ENCODE measurements at regions not wholly inside any gene's neighbourhood (a gene's known extent, or its start where the extent isn't known, plus 50 kb on each side); places are given as distances from the start of the nearest gene placed in this dataset.

DNA sequence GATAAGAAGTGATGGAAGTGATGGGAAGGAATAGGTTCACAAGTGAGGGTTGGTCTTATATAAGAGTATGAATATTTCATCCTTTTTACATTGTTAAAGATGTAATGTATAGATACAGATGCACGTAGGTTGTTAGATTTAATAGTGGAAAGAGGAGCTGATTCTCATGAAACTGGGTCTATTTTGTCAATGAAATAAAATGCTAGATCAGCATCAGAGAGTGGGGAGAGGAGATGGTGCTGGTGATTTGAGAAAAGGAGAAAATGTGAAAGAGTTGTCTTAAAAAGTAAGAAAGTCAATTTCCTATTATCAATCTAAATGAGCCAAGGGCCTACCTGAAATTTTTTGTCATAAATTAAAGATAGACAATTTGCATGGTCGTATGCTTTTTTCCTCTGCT is 82.8 kb upstream of the FYN start:
- Histone ChIP-seq H3K27me3 (replicated peaks; ENCODE audit: control insufficient read depth, insufficient read depth, low read length, poor library complexity, severe bottlenecking) (no peaks in the 10 kb centered on the region), H3K4me3 (ENCODE audit: insufficient read depth, low read depth, low read length, poor library complexity, severe bottlenecking) (no peak overlapping the region), H3K27ac (ENCODE audit: insufficient read depth, low read length, poor library complexity, severe bottlenecking) (no peak overlapping the region), H3K36me3 (ENCODE audit: control insufficient read depth, insufficient read depth, low read length) (no peaks in the 10 kb centered on the region), H3K9me3 (ENCODE audit: control insufficient read depth, low read length) (no peaks in the 10 kb centered on the region), H3K4me1 (ENCODE audit: control insufficient read depth, insufficient read depth, low read length, poor library complexity, severe bottlenecking) (no peaks in the 10 kb centered on the region)
- DNase-seq: no peak

GRCh38 chr6:111957623-111958315 is 84.5 kb upstream of the FYN start:
- DNase-seq: no peak
- no peaks in the 10 kb centered on the region for H3K36me3 ChIP-seq (ENCODE audit: control insufficient read depth, insufficient read depth, low read length)

DNA sequence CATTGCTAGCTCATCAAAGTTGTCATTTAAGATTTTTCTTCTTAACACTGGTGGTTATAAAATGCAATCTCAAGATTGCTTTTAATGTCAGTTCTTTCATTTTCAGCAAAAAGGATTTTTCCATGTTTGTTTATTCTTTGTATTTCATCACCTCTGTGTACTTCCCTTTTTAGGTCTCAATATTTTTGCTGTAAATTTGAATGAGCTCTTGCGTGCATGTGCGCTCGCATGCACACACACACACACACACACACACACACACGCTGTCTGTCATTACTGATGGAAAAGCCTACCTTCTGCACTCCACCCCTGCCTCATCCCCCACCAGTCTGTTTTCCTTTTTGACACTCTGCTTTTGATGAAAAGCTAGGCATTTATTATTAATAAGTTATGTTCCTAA is 85.3 kb upstream of the FYN start:
- Histone ChIP-seq H3K27ac (ENCODE audit: insufficient read depth, low read length, poor library complexity, severe bottlenecking) (no peak overlapping the region), H3K9me3 (ENCODE audit: control insufficient read depth, low read length) (no peaks in the 10 kb centered on the region), H3K36me3 (ENCODE audit: control insufficient read depth, insufficient read depth, low read length) (no peaks in the 10 kb centered on the region), H3K4me1 (ENCODE audit: control insufficient read depth, insufficient read depth, low read length, poor library complexity, severe bottlenecking) (no peaks in the 10 kb centered on the region), H3K4me3 (ENCODE audit: insufficient read depth, low read depth, low read length, poor library complexity, severe bottlenecking) (no peak overlapping the region), H3K27me3 (replicated peaks; ENCODE audit: control insufficient read depth, insufficient read depth, low read length, poor library complexity, severe bottlenecking) (no peaks in the 10 kb centered on the region)
- DNase-seq: no peak

More at GRCh38 chr6:111957623-111958315, 84.5 kb upstream of the FYN start:
- Histone ChIP-seq H3K27ac (ENCODE audit: insufficient read depth, low read length, poor library complexity, severe bottlenecking) (no peak overlapping the region), H3K4me1 (ENCODE audit: control insufficient read depth, insufficient read depth, low read length, poor library complexity, severe bottlenecking) (no peaks in the 10 kb centered on the region), H3K9me3 (ENCODE audit: control insufficient read depth, low read length) (no peaks in the 10 kb centered on the region), H3K4me3 (ENCODE audit: insufficient read depth, low read depth, low read length, poor library complexity, severe bottlenecking) (no peak overlapping the region), H3K27me3 (replicated peaks; ENCODE audit: control insufficient read depth, insufficient read depth, low read length, poor library complexity, severe bottlenecking) (no peaks in the 10 kb centered on the region)

DNA sequence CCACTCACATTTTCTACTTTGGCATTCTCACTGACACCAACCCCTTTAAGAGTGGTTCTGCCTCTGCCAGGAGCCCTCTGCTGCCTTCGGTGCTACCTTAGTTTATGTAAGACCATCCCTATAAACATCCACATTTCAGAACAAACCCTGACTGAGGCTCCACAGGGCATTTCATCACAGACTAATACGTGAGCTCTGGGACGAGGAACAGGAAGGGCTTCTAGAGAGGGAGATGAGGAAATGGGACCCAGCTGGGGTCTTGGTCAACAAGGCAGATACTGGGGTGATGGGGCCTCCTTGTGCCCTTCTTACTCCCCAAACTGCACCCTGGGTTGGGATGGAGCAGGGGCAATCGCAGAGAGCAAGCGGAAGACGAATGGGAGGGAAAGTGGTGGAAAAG is 86.5 kb upstream of the FYN start:
- DNase-seq: no peak
- H3K4me1 ChIP-seq (ENCODE audit: control insufficient read depth, insufficient read depth, low read length, poor library complexity, severe bottlenecking): no peaks in the 10 kb centered on the region
- H3K27ac ChIP-seq (ENCODE audit: insufficient read depth, low read length, poor library complexity, severe bottlenecking): no peak overlapping the region
- H3K36me3 ChIP-seq (ENCODE audit: control insufficient read depth, insufficient read depth, low read length): no peaks in the 10 kb centered on the region
- no peaks in the 10 kb centered on the region for H3K27me3 ChIP-seq (replicated peaks; ENCODE audit: control insufficient read depth, insufficient read depth, low read length, poor library complexity, severe bottlenecking)
- no peak overlapping the region for H3K4me3 ChIP-seq (ENCODE audit: insufficient read depth, low read depth, low read length, poor library complexity, severe bottlenecking)
- H3K9me3 ChIP-seq (ENCODE audit: control insufficient read depth, low read length): no peaks in the 10 kb centered on the region

DNA sequence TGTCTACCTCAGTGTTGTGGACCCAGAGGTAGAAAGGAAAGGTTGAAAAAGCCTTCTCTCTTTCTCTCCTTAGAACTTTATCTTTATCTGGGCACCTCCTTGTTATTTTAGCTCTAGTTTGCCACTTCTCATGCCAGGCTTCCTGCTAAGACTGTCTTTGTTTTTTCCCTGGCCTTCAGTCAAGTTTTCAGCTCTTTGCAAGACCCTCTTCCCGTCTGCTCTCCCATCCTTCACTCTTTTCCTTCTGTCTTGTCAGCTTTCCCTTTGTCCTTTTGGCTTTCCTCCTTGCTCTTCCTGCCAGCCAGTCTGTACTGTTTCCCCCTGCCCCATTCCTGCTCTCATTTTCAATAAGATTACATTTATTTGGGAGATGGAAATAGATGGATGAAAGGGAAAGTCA is 86.8 kb upstream of the CCN6 start:
- H3K4me3 ChIP-seq (ENCODE audit: insufficient read depth, low read depth, low read length, poor library complexity, severe bottlenecking): no peak overlapping the region
- no peaks in the 10 kb centered on the region for H3K27me3 ChIP-seq (replicated peaks; ENCODE audit: control insufficient read depth, insufficient read depth, low read length, poor library complexity, severe bottlenecking)
- no peaks in the 10 kb centered on the region for H3K36me3 ChIP-seq (ENCODE audit: control insufficient read depth, insufficient read depth, low read length)
- H3K4me1 ChIP-seq (ENCODE audit: control insufficient read depth, insufficient read depth, low read length, poor library complexity, severe bottlenecking): no peaks in the 10 kb centered on the region
- no peak for DNase-seq
- H3K9me3 ChIP-seq (ENCODE audit: control insufficient read depth, low read length): no peaks in the 10 kb centered on the region
- no peak overlapping the region for H3K27ac ChIP-seq (ENCODE audit: insufficient read depth, low read length, poor library complexity, severe bottlenecking)

GRCh38 chr6:111970426-111970825 is 83.5 kb upstream of the CCN6 start:
- no peaks in the 10 kb centered on the region for H3K27me3 ChIP-seq (replicated peaks; ENCODE audit: control insufficient read depth, insufficient read depth, low read length, poor library complexity, severe bottlenecking)
- H3K4me1 ChIP-seq (ENCODE audit: control insufficient read depth, insufficient read depth, low read length, poor library complexity, severe bottlenecking): peaks cover 17% of the 10 kb centered on the region
- H3K27ac ChIP-seq (ENCODE audit: insufficient read depth, low read length, poor library complexity, severe bottlenecking): no peak overlapping the region
- no peaks in the 10 kb centered on the region for H3K9me3 ChIP-seq (ENCODE audit: control insufficient read depth, low read length)
- H3K36me3 ChIP-seq (ENCODE audit: control insufficient read depth, insufficient read depth, low read length): no peaks in the 10 kb centered on the region
- no peak for DNase-seq
- H3K4me3 ChIP-seq (ENCODE audit: insufficient read depth, low read depth, low read length, poor library complexity, severe bottlenecking): no peak overlapping the region

DNA sequence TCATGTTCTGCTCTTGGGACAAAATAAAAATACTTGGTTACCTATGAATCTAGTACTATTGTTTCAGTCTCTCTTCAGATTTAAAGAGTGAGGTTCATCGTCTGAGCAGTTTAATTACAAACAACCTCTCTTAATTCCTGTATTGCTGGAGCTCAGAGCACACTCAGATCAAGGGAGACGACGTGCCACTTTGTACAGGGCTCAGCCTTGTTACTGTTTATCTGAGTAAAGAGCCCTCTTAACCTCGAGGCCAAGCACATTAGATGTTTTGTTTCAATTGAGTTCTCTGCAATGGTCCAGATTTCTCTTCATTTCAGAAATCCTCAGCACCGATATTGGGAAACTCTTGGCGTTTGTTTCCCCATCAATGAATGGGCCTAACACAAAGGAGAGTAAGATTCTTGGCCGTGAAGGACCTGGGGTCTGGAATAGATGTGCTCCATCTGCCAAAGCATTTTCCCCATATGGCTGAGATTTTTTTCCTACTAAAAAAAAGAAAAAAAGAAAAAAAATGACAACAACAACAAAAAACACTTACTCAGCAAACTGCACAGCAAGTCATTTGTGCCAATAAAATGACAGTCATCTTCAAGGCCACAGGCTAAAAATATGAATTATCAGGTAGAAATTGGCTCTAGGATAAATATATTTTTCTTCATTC is 82.6 kb upstream of the CCN6 start:
- no peak for DNase-seq
- H3K9me3 ChIP-seq (ENCODE audit: control insufficient read depth, low read length): no peaks in the 10 kb centered on the region
- peaks cover 22% of the 10 kb centered on the region for H3K4me1 ChIP-seq (ENCODE audit: control insufficient read depth, insufficient read depth, low read length, poor library complexity, severe bottlenecking)
- H3K27ac ChIP-seq (ENCODE audit: insufficient read depth, low read length, poor library complexity, severe bottlenecking): no peak overlapping the region
- no peak overlapping the region for H3K4me3 ChIP-seq (ENCODE audit: insufficient read depth, low read depth, low read length, poor library complexity, severe bottlenecking)
- no peaks in the 10 kb centered on the region for H3K36me3 ChIP-seq (ENCODE audit: control insufficient read depth, insufficient read depth, low read length)
- H3K27me3 ChIP-seq (replicated peaks; ENCODE audit: control insufficient read depth, insufficient read depth, low read length, poor library complexity, severe bottlenecking): no peaks in the 10 kb centered on the region

DNA sequence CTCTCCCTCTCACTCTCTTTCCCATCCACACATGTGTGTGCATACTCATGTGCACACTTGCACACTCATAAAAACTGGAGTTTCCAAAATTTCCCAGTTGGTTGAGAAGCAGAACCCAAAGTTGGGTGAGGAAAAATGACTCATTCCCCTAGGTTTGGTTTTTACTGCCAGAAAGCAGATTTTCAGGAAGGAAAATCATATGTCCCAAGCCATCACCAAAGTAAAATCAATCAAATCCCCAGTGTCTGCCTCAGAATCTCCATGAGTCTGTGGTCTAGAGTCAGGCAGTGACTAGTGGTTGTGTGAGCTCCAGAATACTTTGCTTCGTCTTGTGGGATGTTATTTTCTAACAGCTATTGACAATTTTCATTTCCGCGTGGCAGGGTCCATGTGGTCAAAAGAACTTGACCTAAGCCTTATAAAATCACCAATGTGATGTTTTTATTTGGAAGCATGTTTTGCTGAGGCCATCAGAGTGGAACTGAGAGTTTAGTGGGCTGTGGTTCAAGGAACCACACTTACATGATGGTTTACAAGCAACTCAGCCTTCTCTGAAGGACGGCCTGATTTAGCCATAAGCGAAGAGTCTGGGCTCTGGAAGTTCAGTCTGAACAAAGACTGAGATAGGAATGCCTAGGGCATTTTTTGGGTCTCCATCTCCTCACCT is 81.9 kb upstream of the CCN6 start:
- Histone ChIP-seq H3K9me3 (ENCODE audit: control insufficient read depth, low read length) (no peaks in the 10 kb centered on the region), H3K36me3 (ENCODE audit: control insufficient read depth, insufficient read depth, low read length) (no peaks in the 10 kb centered on the region), H3K27ac (ENCODE audit: insufficient read depth, low read length, poor library complexity, severe bottlenecking) (peak overlapping the region; percentile 86), H3K27me3 (replicated peaks; ENCODE audit: control insufficient read depth, insufficient read depth, low read length, poor library complexity, severe bottlenecking) (no peaks in the 10 kb centered on the region), H3K4me3 (ENCODE audit: insufficient read depth, low read depth, low read length, poor library complexity, severe bottlenecking) (no peak overlapping the region), H3K4me1 (ENCODE audit: control insufficient read depth, insufficient read depth, low read length, poor library complexity, severe bottlenecking) (peaks cover 22% of the 10 kb centered on the region)
- no peak for DNase-seq

- H3K4me3 ChIP-seq (ENCODE audit: insufficient read depth, low read depth, low read length, poor library complexity, severe bottlenecking): no peak overlapping the region
- H3K27me3 ChIP-seq (replicated peaks; ENCODE audit: control insufficient read depth, insufficient read depth, low read length, poor library complexity, severe bottlenecking): no peaks in the 10 kb centered on the region
- H3K9me3 ChIP-seq (ENCODE audit: control insufficient read depth, low read length): no peaks in the 10 kb centered on the region
- H3K4me1 ChIP-seq (ENCODE audit: control insufficient read depth, insufficient read depth, low read length, poor library complexity, severe bottlenecking): peaks cover 22% of the 10 kb centered on the region
- H3K27ac ChIP-seq (ENCODE audit: insufficient read depth, low read length, poor library complexity, severe bottlenecking): peak overlapping the region; percentile 86
- H3K36me3 ChIP-seq (ENCODE audit: control insufficient read depth, insufficient read depth, low read length): no peaks in the 10 kb centered on the region
- DNase-seq: no peak
Observed at GRCh38 chr6:111972745-111973117, 81.2 kb upstream of the CCN6 start.

DNA sequence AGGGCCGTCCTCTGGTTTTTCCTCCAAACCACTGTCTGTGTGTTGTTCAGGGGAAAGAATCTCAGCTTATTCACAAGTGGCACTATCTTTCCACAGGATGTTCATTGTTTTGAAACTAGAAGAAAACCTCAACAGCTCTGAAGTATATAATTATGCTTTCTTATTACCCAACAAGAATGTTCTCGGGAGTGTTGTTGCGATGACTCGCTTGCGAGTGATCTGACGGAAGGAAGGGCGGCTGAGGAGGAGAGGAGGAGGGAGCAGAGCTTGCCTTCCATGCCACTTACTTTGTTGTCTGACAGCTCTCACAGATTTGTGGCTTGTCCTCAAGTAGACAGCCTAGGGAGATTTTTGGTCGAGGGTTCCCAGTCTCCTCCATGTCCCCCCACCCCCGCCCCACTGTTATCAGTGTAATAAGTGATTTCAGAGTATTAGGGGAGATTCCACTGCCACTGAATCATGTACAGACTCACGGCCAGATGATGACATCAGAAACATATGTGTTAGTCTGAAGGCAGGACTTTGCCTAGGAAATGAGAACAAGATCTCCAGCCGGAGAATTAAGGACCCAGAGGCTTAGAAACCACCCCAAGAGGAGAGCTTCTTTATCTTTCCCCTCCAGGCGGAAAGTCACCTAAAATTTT is 80.7 kb upstream of the CCN6 start:
- peak; percentile 21 to 68 (median 44) for DNase-seq
- no peak overlapping the region for H3K4me3 ChIP-seq (ENCODE audit: insufficient read depth, low read depth, low read length, poor library complexity, severe bottlenecking)
- H3K27me3 ChIP-seq (replicated peaks; ENCODE audit: control insufficient read depth, insufficient read depth, low read length, poor library complexity, severe bottlenecking): no peaks in the 10 kb centered on the region
- peak overlapping the region; percentile 86 for H3K27ac ChIP-seq (ENCODE audit: insufficient read depth, low read length, poor library complexity, severe bottlenecking)
- H3K9me3 ChIP-seq (ENCODE audit: control insufficient read depth, low read length): no peaks in the 10 kb centered on the region
- H3K4me1 ChIP-seq (ENCODE audit: control insufficient read depth, insufficient read depth, low read length, poor library complexity, severe bottlenecking): peaks cover 22% of the 10 kb centered on the region
- no peaks in the 10 kb centered on the region for H3K36me3 ChIP-seq (ENCODE audit: control insufficient read depth, insufficient read depth, low read length)

All from effector memory CD4-positive, alpha-beta T cell (primary cell).